ENCODE measurements at regions not wholly inside any gene's neighbourhood (a gene's known extent, or its start where the extent isn't known, plus 50 kb on each side); places are given as distances from the start of the nearest gene placed in this dataset.

DNA sequence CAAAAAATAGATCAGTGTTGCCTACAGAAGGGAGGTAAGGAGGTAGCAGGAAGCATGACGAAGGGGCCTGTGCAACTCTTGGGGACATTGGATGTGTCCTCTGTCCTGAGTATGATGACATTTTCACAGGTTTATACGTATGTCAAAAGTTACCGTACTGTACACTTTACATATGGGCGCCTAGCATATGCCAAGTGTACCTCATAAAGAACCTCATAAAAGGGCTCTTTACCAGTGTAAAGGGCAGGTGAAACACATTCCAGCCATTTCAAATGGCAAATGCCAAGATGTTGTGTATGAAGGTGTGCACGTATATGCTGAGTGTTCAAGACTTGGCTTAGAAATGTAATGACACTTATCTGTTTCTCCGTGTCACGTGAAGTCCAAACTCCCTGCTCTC, 573.4 kb downstream of the EFNB2 start:
- Histone ChIP-seq H2BK20ac (ENCODE audit: low read depth, low read length) (no peak overlapping the region), H2AK5ac (ENCODE audit: low read depth, low read length) (no peak overlapping the region), H3K36me3 (ENCODE audit: control insufficient read depth, insufficient read depth, low read length) (no peaks in the 10 kb centered on the region), H2BK120ac (ENCODE audit: low read depth, low read length) (no peak overlapping the region), H3K4me2 (ENCODE audit: low read depth, low read length) (no peak overlapping the region), H2BK15ac (ENCODE audit: low read depth, low read length) (no peak overlapping the region), H3K4ac (ENCODE audit: low read depth, low read length) (no peak overlapping the region), H3K79me1 (ENCODE audit: low read depth in 1 of 2, low read length in 2 of 2) (no peaks in the 10 kb centered on the region), H4K91ac (ENCODE audit: insufficient read depth, low read depth, low read length) (no peak overlapping the region), H2BK5ac (ENCODE audit: low read depth, low read length, poor library complexity, severe bottlenecking) (no peak overlapping the region), H3K23ac (ENCODE audit: low read depth, low read length) (no peak overlapping the region), H3K9me3 (ENCODE audit: control insufficient read depth, insufficient read depth, low read length) (no peaks in the 10 kb centered on the region), H2AFZ (replicated peaks; ENCODE audit: low read length, poor library complexity) (no peak overlapping the region), H4K5ac (ENCODE audit: low read depth, low read length) (no peak overlapping the region), H3K4me1 (ENCODE audit: control insufficient read depth, insufficient read depth, low read length) (no peaks in the 10 kb centered on the region), H2AK9ac (replicated peaks; ENCODE audit: low read depth, low read length, poor library complexity) (no peak overlapping the region), H3K27ac (ENCODE audit: insufficient read depth, low read length) (no peak overlapping the region), H4K8ac (ENCODE audit: low read depth in 2 of 2, low read length in 2 of 2) (no peak overlapping the region), H3K56ac (ENCODE audit: extremely low read depth, insufficient read depth, low read length) (no peak overlapping the region), H3K4me3 (ENCODE audit: insufficient read depth, low read depth, low read length) (no peak overlapping the region), H3K27me3 (ENCODE audit: control insufficient read depth, insufficient read depth, low read length) (no peaks in the 10 kb centered on the region), H3K9ac (ENCODE audit: low read depth, low read length) (no peak overlapping the region), H3K18ac (ENCODE audit: low read depth, low read length) (no peak overlapping the region), H3K9me1 (ENCODE audit: insufficient read depth, low read length) (no peaks in the 10 kb centered on the region), H4K20me1 (ENCODE audit: insufficient read depth, low read length) (no peaks in the 10 kb centered on the region), H3K14ac (replicated peaks; ENCODE audit: low read depth, low read length) (no peak overlapping the region)
- intact Hi-C loops (cut with micrococcal nuclease) (no loop called here), dilution Hi-C loops (cut with HindIII; ENCODE audit: low sequenced_read_pairs, unreplicated experiment) (no loop called here), in situ Hi-C loops (cut with MboI; ENCODE audit: low sequenced_read_pairs) (no loop called here)
- WGBS, 2 experiments (ENCODE audit: extremely low coverage in 2 of 2, insufficient read length in 1 of 2) = 90% methylated on average over 2 of the region's 7 CpGs; no CpG with 5 or more reads in 1 of the 2 experiments
- TF ChIP-seq POLR2A (IDR thresholded peaks at IDR 0.05; ENCODE audit: low read depth, low read length) = no peak
- no peak for TF ChIP-seq RFX5 (IDR thresholded peaks at IDR 0.05; ENCODE audit: low read depth, low read length)
- no peak for TF ChIP-seq MXI1 (IDR thresholded peaks at IDR 0.05; ENCODE audit: borderline replicate concordance, low read depth, low read length)
- TF ChIP-seq, protein P1, sequence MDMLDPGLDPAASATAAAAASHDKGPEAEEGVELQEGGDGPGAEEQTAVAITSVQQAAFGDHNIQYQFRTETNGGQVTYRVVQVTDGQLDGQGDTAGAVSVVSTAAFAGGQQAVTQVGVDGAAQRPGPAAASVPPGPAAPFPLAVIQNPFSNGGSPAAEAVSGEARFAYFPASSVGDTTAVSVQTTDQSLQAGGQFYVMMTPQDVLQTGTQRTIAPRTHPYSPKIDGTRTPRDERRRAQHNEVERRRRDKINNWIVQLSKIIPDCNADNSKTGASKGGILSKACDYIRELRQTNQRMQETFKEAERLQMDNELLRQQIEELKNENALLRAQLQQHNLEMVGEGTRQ (IDR thresholded peaks at IDR 0.05; ENCODE audit: low read depth, low read length) = no peak
- no peak for TF ChIP-seq ELK1 (IDR thresholded peaks at IDR 0.05; ENCODE audit: borderline replicate concordance, low read depth, low read length)
- TF ChIP-seq SMC3 (IDR thresholded peaks at IDR 0.05; ENCODE audit: low read depth, low read length) = no peak
- TF ChIP-seq FOS (IDR thresholded peaks at IDR 0.05; ENCODE audit: low read depth, low read length) = no peak
- TF ChIP-seq RCOR1 (IDR thresholded peaks at IDR 0.05; ENCODE audit: insufficient replicate concordance, low read length) = no peak
- ChIA-PET POLR2A (ENCODE audit: unreplicated experiment) (no interaction called here), CTCF (interaction anchor here (0.5 kb wide), 1 partner anchor 1866 kb away, joined by 3 read pairs; no protein-coding TSS in a partner anchor)
- DNase-seq = no peak
- ATAC-seq (ENCODE audit: low read depth) = no peak
- BruUV-seq (replicated peaks) = no TSS peak

All from IMR-90 (cell line).